ENCODE measurements at regions not wholly inside any gene's neighbourhood (a gene's known extent, or its start where the extent isn't known, plus 50 kb on each side); places are given as distances from the start of the nearest gene placed in this dataset.

DNA sequence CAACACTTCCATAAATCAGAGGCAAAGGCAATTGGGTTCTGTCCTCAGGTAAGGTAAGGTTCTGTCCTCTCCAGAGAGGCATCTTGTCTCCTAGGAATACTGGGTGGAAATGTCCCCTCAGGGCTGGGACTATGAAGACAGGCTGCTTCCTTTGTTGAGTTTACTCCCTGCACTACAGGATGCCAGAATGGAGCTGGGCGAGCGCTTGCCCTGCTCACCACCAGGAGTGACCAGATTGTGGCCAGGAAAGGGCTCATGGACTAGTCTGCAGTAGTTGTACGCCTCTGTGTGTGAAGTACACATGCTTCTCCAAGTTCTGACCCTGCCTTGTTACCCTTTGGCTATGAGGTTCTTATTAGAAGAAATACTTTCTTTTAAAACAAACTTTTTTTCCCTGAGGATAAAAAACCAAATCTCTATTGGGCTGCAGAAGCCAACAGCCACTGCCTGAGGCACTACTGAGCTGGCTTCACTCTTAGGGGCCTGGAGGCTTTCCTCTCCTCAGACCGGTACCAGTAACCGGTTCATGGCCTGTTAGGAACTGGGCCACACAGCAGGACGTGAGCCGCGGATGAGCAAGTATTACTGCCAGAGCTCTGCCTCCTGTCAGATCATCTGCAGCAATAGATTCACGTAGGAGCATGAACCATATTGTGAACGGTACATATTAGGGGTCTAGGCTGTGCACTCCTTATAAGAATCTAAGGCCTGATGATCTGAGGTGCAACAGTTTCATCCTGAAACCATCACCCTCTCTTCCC, 83.2 kb downstream of the DHRS2 start:
- Histone ChIP-seq H3K36me3 (replicated peaks in 1 of 2; ENCODE audit: control insufficient read depth in 1 of 2, insufficient read depth in 2 of 2, low read length in 2 of 2) (no peaks in the 10 kb centered on the region), H3K4me3 (replicated peaks in 1 of 3; ENCODE audit: low read depth in 2 of 3, low read length in 3 of 3) (no peak overlapping the region), H3K79me2 (ENCODE audit: insufficient read depth, low read length) (no peaks in the 10 kb centered on the region), H3K9me3 (replicated peaks in 1 of 2; ENCODE audit: control insufficient read depth in 1 of 2, insufficient read depth in 1 of 2, low read length in 2 of 2) (no peaks in the 10 kb centered on the region), H4K20me1 (ENCODE audit: insufficient read depth, low read length) (no peaks in the 10 kb centered on the region), H3K27ac (ENCODE audit: low read depth in 1 of 2, low read length in 2 of 2) (no peak overlapping the region), H3K4me2 (replicated peaks; ENCODE audit: extremely low read depth, low read length, poor library complexity, severe bottlenecking) (no peak overlapping the region), H2AFZ (ENCODE audit: insufficient read depth, low read depth, low read length, poor library complexity, severe bottlenecking) (no peak overlapping the region), H3K9ac (ENCODE audit: insufficient read depth, low read length, poor library complexity, severe bottlenecking) (no peak overlapping the region), H3K27me3 (ENCODE audit: control insufficient read depth in 2 of 2, insufficient read depth in 2 of 2, low read length in 2 of 2) (no peaks in the 10 kb centered on the region), H3K4me1 (ENCODE audit: control insufficient read depth in 1 of 2, insufficient read depth in 2 of 2, low read length in 2 of 2) (no peaks in the 10 kb centered on the region)
- H3K27me3 Mint-ChIP-seq (ENCODE audit: low read depth in 3 of 3) = peaks cover 0 to 2% (median 2%) of the 10 kb centered on the region in 3 donors
- no peak overlapping the region for H3K27ac Mint-ChIP-seq
- no peaks in the 10 kb centered on the region for H3K36me3 Mint-ChIP-seq
- no peak overlapping the region for H3K4me3 Mint-ChIP-seq
- TF ChIP-seq, protein P1, sequence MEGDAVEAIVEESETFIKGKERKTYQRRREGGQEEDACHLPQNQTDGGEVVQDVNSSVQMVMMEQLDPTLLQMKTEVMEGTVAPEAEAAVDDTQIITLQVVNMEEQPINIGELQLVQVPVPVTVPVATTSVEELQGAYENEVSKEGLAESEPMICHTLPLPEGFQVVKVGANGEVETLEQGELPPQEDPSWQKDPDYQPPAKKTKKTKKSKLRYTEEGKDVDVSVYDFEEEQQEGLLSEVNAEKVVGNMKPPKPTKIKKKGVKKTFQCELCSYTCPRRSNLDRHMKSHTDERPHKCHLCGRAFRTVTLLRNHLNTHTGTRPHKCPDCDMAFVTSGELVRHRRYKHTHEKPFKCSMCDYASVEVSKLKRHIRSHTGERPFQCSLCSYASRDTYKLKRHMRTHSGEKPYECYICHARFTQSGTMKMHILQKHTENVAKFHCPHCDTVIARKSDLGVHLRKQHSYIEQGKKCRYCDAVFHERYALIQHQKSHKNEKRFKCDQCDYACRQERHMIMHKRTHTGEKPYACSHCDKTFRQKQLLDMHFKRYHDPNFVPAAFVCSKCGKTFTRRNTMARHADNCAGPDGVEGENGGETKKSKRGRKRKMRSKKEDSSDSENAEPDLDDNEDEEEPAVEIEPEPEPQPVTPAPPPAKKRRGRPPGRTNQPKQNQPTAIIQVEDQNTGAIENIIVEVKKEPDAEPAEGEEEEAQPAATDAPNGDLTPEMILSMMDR (IDR thresholded peaks at IDR 0.05) = no peak
- H3K9me3 Mint-ChIP-seq = peaks cover 0 to 7% (median 0%) of the 10 kb centered on the region in 7 donors
- intact Hi-C loops (cut with micrococcal nuclease) = no loop called here
- WGBS (ENCODE audit: insufficient coverage) = 96% methylated on average over 7 of the region's 10 CpGs
- H3K4me1 Mint-ChIP-seq = no peaks in the 10 kb centered on the region
- no peak for DNase-seq

DNA sequence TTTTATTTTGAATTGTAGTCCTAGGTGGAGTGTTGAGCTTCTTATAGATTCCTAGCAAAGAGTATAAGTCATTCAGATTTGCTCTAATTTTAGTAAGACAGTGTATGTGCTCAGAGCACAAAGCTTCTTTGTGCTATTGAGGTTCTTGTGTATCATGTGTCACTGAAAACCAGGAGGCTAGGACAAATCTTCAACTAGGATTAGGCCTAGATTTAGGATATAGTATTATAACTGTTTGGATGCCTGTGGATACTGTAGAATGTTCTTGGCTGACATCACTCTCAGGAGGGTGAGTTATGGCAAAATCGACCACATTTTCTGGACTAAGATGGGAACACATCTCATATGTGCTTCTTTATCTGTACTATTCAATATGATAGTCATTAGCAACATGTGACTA, 86.5 kb downstream of the DHRS2 start:
- H3K9me3 Mint-ChIP-seq = peaks cover 0 to 4% (median 0%) of the 10 kb centered on the region in 7 donors
- H2AFZ ChIP-seq (ENCODE audit: insufficient read depth, low read depth, low read length, poor library complexity, severe bottlenecking) = no peak overlapping the region
- no peak overlapping the region for H3K27ac ChIP-seq (ENCODE audit: low read depth in 1 of 2, low read length in 2 of 2)
- H3K9me3 ChIP-seq (replicated peaks in 1 of 2; ENCODE audit: control insufficient read depth in 1 of 2, insufficient read depth in 1 of 2, low read length in 2 of 2) = no peaks in the 10 kb centered on the region
- TF ChIP-seq, protein P1 (IDR thresholded peaks at IDR 0.05) = no peak
- intact Hi-C loops (cut with micrococcal nuclease) = no loop called here
- H3K4me1 Mint-ChIP-seq = no peaks in the 10 kb centered on the region
- no peaks in the 10 kb centered on the region for H4K20me1 ChIP-seq (ENCODE audit: insufficient read depth, low read length)
- no peak overlapping the region for H3K9ac ChIP-seq (ENCODE audit: insufficient read depth, low read length, poor library complexity, severe bottlenecking)
- peaks cover 1 to 3% (median 2%) of the 10 kb centered on the region in 3 donors for H3K27me3 Mint-ChIP-seq (ENCODE audit: low read depth in 3 of 3)
- no peak for DNase-seq
- H3K36me3 ChIP-seq (replicated peaks in 1 of 2; ENCODE audit: control insufficient read depth in 1 of 2, insufficient read depth in 2 of 2, low read length in 2 of 2) = no peaks in the 10 kb centered on the region
- H3K4me2 ChIP-seq (replicated peaks; ENCODE audit: extremely low read depth, low read length, poor library complexity, severe bottlenecking) = no peak overlapping the region
- no peak overlapping the region for H3K4me3 Mint-ChIP-seq
- H3K36me3 Mint-ChIP-seq = no peaks in the 10 kb centered on the region
- no peak overlapping the region for H3K4me3 ChIP-seq (replicated peaks in 1 of 3; ENCODE audit: low read depth in 2 of 3, low read length in 3 of 3)
- no CpG with 5 or more reads among the region's 1 CpG for WGBS (ENCODE audit: insufficient coverage)
- no peaks in the 10 kb centered on the region for H3K79me2 ChIP-seq (ENCODE audit: insufficient read depth, low read length)
- no peak overlapping the region for H3K27ac Mint-ChIP-seq
- H3K4me1 ChIP-seq (ENCODE audit: control insufficient read depth in 1 of 2, insufficient read depth in 2 of 2, low read length in 2 of 2) = no peaks in the 10 kb centered on the region
- no peaks in the 10 kb centered on the region for H3K27me3 ChIP-seq (ENCODE audit: control insufficient read depth in 2 of 2, insufficient read depth in 2 of 2, low read length in 2 of 2)

Data from CD14-positive monocyte (primary cell).